PFSK-1 (cell line): ENCODE measurements at regions not wholly inside any gene's neighbourhood (a gene's known extent, or its start where the extent isn't known, plus 50 kb on each side); places are given as distances from the start of the nearest gene placed in this dataset.

Source experiments
- FOXP2 ChIP-seq: optimal IDR thresholded peaks from 2 replicates; pipeline ENCODE3; 2011; ENCODE audit warnings: borderline replicate concordance, control low read depth, inconsistent platforms; ENCODE audit not compliant: insufficient read depth; ENCODE audit errors: extremely low read length, extremely low read depth
- POLR2AphosphoS5 ChIP-seq: IDR thresholded peaks from 2 replicates; pipeline ENCODE4 v1.6.1; 2012; ENCODE audit warnings: low read depth, mild to moderate bottlenecking, control low read depth, low read length, moderate library complexity
- SIN3A ChIP-seq: IDR thresholded peaks from 2 replicates; pipeline ENCODE4 v1.6.1; 2012; ENCODE audit warnings: mild to moderate bottlenecking, low read length, moderate library complexity, borderline replicate concordance; ENCODE audit not compliant: insufficient read depth
- TAF1 ChIP-seq: IDR thresholded peaks from 2 replicates; pipeline ENCODE4 v1.6.1; 2012; ENCODE audit warnings: low read length, control low read depth, borderline replicate concordance; ENCODE audit not compliant: insufficient read depth
- TF ChIP-seq, protein P1 (sequence below), 2 experiments: IDR thresholded peaks; 2 replicates each; pipeline versions ENCODE4 v1.6.1 to v1.8.0; 2011 to 2012; ENCODE audit warnings: low read depth in 2 of 2, low read length in 2 of 2, control low read depth in 1 of 2, inconsistent platforms in 1 of 2, mild to moderate bottlenecking in 1 of 2, moderate library complexity in 1 of 2; ENCODE audit not compliant: insufficient read depth in 1 of 2

DNA sequence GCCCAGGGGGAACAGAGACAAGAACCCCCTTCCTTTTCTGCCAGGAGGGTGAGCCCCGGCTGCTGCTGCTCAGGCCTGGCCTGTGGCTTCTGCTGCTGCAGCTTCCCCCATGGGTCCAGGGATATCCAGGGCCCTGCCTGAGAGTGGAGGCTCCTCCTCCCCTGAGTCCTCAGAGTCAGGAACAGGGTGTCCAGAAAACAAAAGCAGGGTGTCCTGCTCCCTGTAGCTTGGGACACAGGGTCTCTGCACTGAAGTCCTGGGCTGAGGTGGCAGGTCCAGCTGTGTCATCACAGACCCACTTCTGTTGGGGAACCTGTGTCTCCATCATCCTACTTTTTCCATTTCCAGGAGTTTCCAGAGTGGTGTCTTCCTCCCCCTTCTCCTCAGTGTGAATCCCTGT is 76.1 kb downstream of the ZNF280B start:
- TF ChIP-seq TAF1 (no peak), POLR2AphosphoS5 (no peak), SIN3A (no peak), FOXP2 (no peak)
- TF ChIP-seq, protein P1, sequence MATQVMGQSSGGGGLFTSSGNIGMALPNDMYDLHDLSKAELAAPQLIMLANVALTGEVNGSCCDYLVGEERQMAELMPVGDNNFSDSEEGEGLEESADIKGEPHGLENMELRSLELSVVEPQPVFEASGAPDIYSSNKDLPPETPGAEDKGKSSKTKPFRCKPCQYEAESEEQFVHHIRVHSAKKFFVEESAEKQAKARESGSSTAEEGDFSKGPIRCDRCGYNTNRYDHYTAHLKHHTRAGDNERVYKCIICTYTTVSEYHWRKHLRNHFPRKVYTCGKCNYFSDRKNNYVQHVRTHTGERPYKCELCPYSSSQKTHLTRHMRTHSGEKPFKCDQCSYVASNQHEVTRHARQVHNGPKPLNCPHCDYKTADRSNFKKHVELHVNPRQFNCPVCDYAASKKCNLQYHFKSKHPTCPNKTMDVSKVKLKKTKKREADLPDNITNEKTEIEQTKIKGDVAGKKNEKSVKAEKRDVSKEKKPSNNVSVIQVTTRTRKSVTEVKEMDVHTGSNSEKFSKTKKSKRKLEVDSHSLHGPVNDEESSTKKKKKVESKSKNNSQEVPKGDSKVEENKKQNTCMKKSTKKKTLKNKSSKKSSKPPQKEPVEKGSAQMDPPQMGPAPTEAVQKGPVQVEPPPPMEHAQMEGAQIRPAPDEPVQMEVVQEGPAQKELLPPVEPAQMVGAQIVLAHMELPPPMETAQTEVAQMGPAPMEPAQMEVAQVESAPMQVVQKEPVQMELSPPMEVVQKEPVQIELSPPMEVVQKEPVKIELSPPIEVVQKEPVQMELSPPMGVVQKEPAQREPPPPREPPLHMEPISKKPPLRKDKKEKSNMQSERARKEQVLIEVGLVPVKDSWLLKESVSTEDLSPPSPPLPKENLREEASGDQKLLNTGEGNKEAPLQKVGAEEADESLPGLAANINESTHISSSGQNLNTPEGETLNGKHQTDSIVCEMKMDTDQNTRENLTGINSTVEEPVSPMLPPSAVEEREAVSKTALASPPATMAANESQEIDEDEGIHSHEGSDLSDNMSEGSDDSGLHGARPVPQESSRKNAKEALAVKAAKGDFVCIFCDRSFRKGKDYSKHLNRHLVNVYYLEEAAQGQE (IDR thresholded peaks at IDR 0.05; ENCODE audit: insufficient read depth in 1 of 2, low read depth in 2 of 2, low read length in 2 of 2) = no peak
